ENCODE measurements at regions not wholly inside any gene's neighbourhood (a gene's known extent, or its start where the extent isn't known, plus 50 kb on each side); places are given as distances from the start of the nearest gene placed in this dataset.

GRCh38 chrX:39819921-39820849, 277.6 kb downstream of the BCOR start:
- no peak for DNase-seq

GRCh38 chrX:39820938-39821708, 276.6 kb downstream of the BCOR start:
- no peak for DNase-seq

GRCh38 chrX:39821709-39822095, 276.1 kb downstream of the BCOR start:
- no peak for DNase-seq

GRCh38 chrX:39822133-39822748, 275.5 kb downstream of the BCOR start:
- no peak for DNase-seq

GRCh38 chrX:39823424-39823823, 274.3 kb downstream of the BCOR start:
- DNase-seq = no peak

GRCh38 chrX:39823854-39824253, 273.9 kb downstream of the BCOR start:
- DNase-seq = peak; percentile 2 to 19

- no peak for DNase-seq
Measured at GRCh38 chrX:39826813-39827543, 270.8 kb downstream of the BCOR start.

- no peak for DNase-seq
Measured at GRCh38 chrX:39827951-39828350, 269.8 kb downstream of the BCOR start.

GRCh38 chrX:39828971-39829370, 268.8 kb downstream of the BCOR start:
- DNase-seq = no peak

GRCh38 chrX:39829965-39830364, 267.8 kb downstream of the BCOR start:
- no peak for DNase-seq

- DNase-seq = no peak
Measured at GRCh38 chrX:39830414-39830813, 267.3 kb downstream of the BCOR start.

GRCh38 chrX:39832211-39832610, 265.5 kb downstream of the BCOR start:
- DNase-seq = no peak

GRCh38 chrX:39834600-39834999, 263.2 kb downstream of the BCOR start:
- DNase-seq = no peak

GRCh38 chrX:39835241-39835640, 262.5 kb downstream of the BCOR start:
- no peak for DNase-seq

GRCh38 chrX:39835776-39836175, 262.0 kb downstream of the BCOR start:
- no peak for DNase-seq

GRCh38 chrX:39836802-39837420, 260.8 kb downstream of the BCOR start:
- no peak for DNase-seq

GRCh38 chrX:39837688-39838087, 260.1 kb downstream of the BCOR start:
- no peak for DNase-seq

- no peak for DNase-seq
Measured at GRCh38 chrX:39839371-39839770, 258.4 kb downstream of the BCOR start.

- DNase-seq = no peak
Measured at GRCh38 chrX:39840133-39840532, 257.6 kb downstream of the BCOR start.

- no peak for DNase-seq
Measured at GRCh38 chrX:39840581-39841093, 257.1 kb downstream of the BCOR start.

- DNase-seq = no peak
Measured at GRCh38 chrX:39841604-39842003, 256.2 kb downstream of the BCOR start.
